GM13976 (cell line): ENCODE measurements at regions not wholly inside any gene's neighbourhood (a gene's known extent, or its start where the extent isn't known, plus 50 kb on each side); places are given as distances from the start of the nearest gene placed in this dataset.

ENCODE experiments used
- DNase-seq: peaks from one replicate; pipeline ENCODE4 v3.0.0; 2012; ENCODE audit warnings: low spot score
- CTCF ChIP-seq: IDR thresholded peaks from 2 replicates; pipeline ENCODE4 v1.5.1; 2012; ENCODE audit warnings: borderline replicate concordance, mild to moderate bottlenecking; ENCODE audit not compliant: insufficient read depth; ENCODE audit errors: extremely low read depth, missing control alignments, control extremely low read depth
- in situ Hi-C: fragments of 300-500 bp; cut with MboI; formaldehyde crosslinking; loops from one replicate; pipeline ENCODE4 v1.12.0; 2022; ENCODE audit warnings: low sequenced_read_pairs, mixed read lengths, inconsistent platforms; ENCODE audit not compliant: unreplicated experiment

- DNase-seq = no peak
- in situ Hi-C loops = no loop called here
- TF ChIP-seq CTCF = no peak
These were observed 2126.6 kb downstream of the MRPL39 start for GRCh38 chr21:23480591-23481270.

- in situ Hi-C loops = no loop called here
- DNase-seq = no peak
- no peak for TF ChIP-seq CTCF
These were observed 2128.9 kb downstream of the MRPL39 start for GRCh38 chr21:23478381-23478780.

- DNase-seq = no peak
- in situ Hi-C loops = no loop called here
- TF ChIP-seq CTCF = no peak
These were observed 2131.7 kb downstream of the MRPL39 start for GRCh38 chr21:23475281-23476219.

GRCh38 chr21:23471877-23472276, 2135.4 kb downstream of the MRPL39 start:
- no peak for DNase-seq
- in situ Hi-C loops = no loop called here
- TF ChIP-seq CTCF = no peak

GRCh38 chr21:23463365-23463764, 2143.9 kb downstream of the MRPL39 start:
- no peak for TF ChIP-seq CTCF
- in situ Hi-C loops = no loop called here
- no peak for DNase-seq

GRCh38 chr21:23455676-23456075, 2151.6 kb downstream of the MRPL39 start:
- no peak for DNase-seq
- no peak for TF ChIP-seq CTCF
- in situ Hi-C loops = no loop called here
